GM04504 (cell line): ENCODE measurements at regions not wholly inside any gene's neighbourhood (a gene's known extent, or its start where the extent isn't known, plus 50 kb on each side); places are given as distances from the start of the nearest gene placed in this dataset.
"Not testable (repeated sequence)": the region's sequence is repeated elsewhere in the genome, so short reads cannot be mapped to it uniquely, and the experiment has no call there.

Experiments
- DNase-seq: peaks from one replicate; pipeline ENCODE4 v3.0.0-alpha.2; 2012; ENCODE audit warnings: low read depth

DNA sequence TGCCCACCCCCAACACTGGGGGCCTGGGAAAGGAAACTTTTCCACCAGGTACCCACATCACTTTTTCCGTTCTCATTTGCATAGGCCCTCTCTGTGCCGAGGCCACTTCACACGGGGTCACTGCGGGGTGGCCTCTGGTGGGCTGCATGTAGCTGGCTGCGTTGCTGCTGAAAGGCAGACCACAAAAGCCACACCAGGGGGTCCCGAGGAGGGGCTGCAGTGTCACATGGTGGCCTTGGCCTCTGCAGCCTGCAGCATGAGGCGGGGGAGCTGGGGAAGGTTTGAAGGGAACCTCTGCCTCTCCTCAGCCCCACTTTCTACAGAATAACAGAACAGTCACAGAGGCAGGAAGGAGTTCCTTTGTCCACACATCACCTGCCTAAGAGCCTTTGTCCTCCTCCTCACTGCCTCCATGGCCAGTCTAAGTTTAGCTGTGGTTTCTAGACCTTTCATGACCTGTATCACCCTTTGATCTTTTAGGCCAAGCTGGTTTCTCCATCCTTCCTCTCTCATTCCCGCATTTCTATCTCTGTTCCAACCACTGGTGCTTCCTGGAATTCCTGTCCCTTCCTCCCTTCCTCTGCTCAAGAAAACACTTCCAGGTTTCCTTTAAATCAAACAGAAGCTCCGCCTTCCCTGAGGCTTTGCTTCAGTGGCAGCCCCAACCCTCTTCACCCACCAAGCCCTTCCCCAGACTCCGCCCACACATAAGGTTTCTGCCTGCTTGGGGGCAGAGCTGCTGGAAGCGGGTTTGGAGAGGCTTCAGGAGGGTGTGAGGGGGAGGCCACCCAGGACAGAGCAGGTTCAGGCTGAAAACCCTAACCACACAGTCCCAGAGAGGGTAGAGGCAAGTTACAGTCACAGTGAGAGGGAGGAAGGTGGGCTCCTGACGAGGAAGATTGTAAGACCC is 150.7 kb upstream of the TLE3 start:
- no peak for DNase-seq

DNA sequence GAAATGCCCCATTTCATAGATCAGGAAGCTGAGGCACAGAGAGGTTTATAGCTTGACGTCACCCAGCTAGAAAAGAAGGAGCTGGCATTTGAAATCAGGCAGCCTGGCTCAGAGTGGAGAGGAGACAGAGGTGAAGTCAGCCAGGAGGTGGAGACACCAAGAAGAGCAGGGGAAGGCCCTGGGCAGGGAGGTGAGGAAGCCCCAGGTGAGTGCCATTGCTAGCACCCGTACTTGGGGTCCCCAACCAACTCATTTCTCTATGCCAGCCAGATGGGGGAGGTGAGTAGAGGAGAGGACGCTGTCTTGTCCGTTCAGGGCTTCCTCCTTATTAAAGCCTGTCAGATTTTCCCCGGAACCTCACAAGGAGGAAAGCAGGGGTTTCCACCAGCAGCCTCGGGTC is 149.6 kb upstream of the TLE3 start:
- DNase-seq, result no peak

DNA sequence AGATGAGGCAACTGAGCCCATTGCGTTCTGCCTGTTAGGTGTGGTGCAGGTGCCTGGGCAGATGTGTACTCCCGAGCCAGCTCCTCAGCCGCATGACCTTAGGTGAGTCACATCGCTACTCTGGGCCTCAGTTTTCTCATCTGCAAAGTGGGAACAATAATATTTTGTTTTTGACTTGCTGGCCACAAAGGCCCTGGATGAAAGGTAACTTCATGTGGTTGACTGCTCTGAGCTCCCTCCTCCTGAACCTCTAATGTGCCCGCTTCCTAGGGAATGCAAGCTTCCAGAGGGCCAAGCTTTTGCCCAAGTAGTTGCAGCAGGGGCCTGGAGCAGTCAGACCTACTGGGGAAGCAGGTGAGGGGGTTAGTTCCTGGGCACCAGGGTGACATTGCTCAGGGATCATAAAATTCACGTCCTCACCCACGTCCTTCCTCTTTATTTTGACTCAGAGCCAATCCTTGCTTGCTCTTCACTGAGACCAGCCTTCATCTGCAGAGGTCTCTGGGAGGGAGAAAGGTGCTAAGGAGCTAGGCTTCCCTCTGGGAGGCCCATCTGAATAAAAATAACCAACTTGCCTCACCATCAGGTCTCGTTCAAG is 149.0 kb upstream of the TLE3 start:
- DNase-seq, result no peak

DNA sequence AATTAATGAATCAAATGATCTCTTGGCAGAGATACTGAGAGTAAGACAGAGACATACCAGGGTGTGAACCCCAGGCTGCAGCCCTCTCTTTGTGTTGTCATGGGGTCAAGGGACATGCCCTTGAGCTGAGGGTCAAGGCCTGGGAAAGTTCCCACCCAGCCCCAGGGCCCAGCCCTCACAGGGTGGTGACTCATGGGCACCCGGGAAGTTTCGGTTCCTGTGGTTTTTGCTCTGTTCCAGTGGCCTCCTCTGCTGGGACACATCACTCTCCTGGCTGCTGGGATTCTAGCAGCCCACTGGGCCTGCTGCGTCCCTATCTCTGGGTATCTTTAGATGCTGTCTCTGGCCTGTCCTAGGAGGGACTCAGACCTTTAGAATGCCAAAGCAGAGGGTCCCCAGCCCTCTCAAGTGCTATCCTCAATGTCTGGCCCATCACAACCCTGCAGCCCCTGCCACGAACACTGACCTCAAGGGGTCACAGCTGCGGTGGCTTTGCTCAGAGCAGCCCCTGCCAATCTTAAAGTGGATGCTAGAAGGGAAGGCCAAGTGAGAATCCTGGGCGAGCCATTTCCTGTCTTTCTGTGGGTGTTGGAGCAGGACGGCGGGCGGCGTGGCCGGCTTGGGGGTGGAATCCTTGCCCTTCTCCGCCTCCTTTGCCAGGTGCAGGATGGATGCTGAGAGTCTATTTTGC is 148.4 kb upstream of the TLE3 start:
- no peak for DNase-seq

DNA sequence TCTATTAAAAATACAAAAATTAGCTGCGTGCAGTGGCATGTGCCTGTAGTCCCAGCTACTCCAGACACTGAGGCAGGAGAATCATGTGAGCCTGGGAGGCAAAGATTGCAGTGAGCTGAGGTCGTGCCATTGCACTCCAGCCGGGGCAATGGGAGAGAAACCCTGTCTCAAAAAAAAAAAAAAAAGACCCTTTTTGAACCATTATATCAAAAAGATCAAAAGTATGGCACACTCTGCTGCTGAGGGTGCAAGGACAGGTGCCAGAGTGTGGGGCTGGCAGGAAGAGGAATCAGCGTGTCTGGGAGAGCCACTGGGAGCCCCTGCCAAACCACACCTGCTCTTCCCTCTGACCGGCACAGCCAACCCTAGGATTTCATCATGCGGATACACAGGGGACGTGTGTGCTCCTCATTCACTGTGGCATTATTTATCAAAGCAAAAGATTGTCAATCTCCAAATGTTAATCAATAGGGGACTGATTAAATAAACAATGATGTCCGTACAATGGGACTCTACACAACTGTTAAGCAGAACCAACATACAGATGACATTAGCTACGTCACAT is 147.3 kb upstream of the TLE3 start:
- DNase-seq, result no peak

DNA sequence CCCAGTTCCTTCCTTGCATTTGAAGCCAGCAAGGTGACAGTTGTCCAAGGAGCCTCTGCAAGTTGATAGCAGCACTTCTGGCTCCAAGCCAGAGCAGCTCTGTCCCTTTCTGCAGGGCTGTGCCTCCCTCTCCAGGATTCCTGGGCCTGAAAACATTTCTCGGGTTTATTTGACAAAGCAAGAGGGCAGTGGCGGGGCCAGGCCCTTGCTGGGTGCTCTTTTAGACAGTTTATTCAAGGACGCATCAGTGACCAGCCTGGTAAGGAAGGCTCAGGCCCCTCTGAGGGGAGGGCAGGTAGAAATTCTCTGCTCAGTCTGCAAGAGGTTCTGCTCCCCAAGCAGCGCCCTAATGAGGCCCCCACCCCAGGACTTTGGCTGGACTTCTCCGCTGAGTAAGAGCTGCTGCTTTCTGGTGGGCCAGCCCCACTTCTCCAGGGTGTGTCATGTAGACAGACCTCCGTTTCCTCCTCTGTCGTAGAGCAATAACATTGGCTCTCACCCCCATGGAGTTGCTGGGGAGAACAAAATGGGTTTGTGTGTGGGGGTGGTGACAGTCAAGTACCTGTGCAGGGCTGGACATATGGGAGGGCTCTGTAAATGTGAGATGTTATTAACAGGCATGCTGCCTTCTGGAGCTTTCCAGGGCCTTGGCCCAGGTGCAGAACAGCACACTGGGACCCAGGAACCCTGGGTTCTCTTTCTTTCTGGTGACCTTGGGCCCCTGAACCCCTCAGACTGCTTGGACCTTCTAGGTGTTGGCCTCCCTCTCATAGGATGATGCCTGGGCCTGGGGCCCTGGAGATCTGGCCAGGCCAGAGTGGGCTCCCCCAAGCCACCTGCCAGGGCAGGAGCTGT is 146.2 kb upstream of the TLE3 start:
- no peak for DNase-seq

DNA sequence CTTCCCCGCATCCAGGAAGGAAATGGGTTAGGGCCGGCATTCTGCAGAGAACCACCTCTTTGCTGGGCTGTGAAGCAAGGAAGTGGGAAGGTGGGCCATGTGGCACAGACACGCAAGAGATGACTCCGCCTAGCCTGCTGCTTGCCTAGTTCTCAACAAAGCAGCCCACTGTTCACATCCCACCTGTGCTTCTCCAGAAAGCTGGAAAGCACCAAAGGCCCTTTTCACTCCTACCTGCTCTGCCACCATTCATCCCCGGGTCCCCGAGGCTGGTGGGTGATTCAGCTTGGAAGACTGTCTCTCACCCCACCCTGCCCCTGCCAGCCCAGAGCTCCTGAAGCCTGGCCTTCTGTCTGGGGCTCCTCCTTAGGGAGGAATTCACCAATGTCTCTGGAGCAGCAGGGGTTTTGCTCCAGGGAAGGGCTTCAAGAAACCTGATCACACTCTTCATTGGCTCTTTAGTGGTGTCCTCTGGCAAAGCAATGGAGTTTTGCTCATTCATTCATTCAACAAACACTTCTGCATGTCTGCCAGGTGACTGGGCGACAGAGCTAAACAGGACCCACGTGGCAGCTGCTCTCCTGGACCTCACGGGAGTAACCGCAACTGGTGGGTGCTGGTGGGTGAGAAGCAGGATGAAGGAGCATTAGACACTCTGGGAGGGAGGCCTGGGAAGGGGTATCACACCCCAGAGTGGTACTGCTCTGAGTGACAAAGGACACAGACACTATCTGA is 145.4 kb upstream of the TLE3 start:
- DNase-seq, result no peak

DNA sequence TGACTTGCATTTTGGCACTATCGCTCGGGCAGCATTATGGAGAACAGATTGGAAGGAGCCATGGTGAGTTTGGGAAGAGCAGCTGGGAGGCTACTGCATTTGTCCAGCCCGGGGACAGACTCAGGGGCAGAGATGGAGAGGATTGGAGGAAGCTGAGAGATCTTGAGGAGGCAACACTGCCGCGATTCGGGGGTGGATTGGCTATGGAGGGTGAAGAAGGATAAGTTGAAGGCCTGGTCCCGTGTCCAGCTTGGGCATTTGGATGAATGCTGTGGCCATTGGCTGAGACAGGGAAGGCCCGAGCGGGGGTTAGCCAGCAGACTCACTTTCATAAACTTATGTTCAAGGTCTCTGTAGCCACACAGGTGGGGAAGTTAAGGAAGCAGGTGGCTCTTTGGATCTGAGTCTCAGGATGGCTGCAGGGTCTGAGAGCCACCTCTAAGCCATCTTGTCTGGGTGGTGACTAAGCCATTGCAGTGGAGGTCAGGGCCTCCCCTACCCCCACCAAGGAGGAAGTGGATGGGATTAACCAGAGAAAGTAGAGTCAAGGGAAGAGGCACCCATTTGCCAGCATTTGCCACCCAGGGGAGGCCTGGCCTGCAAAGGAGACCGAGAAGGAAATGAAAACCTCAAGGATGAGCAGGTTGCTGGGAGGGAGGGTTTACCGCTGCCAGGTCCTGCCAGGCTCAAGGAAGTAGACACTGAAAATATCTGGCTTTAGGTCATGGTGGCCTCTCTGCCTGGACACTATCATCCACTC is 144.0 kb upstream of the TLE3 start:
- DNase-seq, result no peak

DNA sequence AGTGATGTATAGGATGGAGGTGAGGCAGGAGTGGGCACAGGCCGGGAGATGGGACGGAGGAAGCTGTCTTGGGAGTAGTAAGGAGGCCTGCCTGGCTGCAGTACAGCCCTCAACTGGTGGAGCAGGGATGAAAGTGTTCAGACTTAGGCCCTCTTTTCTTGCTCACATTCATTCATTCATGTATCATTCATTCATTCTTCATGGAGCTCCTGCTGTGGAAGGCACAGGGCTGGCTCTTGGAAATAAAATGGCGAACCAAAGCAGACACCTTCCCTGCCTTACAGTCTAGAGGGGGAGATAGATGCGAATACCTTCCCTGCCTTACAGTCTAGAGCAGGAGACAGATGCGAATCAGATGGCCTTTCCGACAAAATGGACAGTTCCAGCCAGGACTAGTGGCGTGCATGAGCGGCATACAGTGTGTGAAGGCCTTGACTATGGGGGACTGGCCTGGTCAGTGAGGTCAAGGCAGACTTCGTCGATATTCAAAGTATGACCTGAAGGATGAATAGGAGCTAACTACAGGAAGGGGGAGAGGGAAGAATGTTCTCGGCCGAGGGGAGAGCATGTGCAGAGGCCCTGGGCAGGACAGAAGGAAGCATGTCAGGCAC is 143.2 kb upstream of the TLE3 start:
- DNase-seq, result no peak

DNA sequence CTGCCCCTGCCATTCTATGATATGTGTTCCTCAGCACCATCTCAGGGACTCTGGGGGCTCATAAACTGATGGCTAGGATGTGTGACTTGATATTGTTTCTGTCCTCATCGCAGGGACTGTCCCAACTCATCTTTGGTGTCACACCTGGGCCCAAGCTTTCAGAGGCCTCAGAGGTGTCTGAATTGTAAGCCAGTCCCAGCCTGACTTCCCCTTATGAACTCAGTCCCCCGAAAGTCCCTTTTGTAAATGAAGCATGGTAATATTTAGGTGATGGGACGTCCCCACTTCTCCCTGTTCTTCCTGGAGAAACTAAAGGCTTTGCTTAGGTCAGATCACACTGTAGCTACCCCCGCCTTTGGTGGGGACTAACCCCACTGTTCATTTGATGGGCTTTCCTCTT is 142.4 kb upstream of the TLE3 start:
- DNase-seq, result no peak

DNA sequence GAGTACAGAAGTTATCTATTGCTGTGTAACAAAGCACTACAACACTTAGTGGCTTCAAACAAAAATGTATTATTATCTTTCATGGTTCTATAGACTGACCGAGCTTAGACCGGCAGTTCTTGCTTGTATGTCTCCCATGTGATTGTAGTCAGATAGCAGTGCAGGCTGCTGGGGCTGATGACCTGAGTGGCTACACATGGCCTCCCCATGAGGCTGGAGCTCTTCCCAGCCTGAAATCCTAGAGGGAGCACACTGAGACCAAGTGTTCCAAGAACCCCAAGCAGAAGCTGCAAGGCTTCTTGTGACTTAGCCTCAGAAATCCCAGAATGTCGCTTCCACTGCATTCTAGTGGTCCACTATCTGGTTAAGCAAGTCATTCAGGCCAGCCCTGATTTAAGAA is 141.2 kb upstream of the TLE3 start:
- no peak for DNase-seq

DNA sequence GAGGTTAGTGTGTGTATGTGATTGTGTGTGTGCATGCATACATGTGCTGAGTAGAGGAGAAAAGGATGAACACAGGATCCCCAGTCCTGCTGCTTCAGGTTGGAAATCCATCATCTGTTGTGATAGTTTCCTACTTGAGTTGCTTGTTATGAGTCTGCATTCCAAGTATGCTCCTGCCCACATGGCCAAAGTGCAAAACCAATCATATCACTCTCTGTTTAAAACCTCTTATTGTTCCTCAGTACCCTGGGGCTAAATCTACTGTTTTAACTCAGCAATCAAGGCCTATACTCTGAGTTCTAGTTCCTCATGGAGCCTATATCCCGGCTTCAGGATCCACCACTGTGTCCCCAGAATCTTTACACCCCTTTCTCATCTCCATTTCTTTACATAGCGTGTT is 139.9 kb upstream of the TLE3 start:
- no peak for DNase-seq

DNA sequence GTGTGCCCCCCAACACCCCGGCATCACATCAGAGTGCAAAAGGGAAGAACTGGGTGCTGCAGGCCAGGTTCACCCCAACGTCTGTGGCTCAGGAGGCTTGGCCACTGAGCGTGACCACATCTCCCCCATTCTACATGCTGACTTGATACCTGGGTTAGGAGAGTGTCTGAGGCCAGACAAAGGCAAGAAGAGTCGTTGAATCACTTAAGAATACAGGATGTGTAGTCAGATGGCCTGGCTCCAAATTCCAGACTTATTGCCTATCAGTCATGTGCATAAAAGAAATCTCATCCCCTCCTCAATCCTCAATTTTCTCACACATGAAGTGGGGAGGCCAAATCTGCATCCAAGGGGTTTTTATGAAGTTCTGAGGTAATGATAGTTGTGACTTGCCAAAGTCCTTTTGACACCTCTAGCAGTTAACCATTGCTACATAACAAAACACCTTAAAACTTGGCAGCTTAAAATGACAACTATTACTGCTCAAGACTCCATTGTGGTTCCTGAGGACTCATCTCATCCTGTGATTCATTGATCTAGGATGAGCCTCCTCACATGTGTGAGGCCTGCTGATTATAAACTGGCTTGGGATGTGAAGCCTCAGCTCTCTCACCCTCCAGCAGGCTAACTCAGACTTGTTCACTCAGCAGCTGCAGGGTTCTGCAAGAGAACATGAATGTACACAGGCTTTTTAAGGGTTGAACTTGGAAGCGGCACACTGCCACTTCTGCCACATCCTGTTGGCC is 138.8 kb upstream of the TLE3 start:
- peak; percentile 80 for DNase-seq

DNA sequence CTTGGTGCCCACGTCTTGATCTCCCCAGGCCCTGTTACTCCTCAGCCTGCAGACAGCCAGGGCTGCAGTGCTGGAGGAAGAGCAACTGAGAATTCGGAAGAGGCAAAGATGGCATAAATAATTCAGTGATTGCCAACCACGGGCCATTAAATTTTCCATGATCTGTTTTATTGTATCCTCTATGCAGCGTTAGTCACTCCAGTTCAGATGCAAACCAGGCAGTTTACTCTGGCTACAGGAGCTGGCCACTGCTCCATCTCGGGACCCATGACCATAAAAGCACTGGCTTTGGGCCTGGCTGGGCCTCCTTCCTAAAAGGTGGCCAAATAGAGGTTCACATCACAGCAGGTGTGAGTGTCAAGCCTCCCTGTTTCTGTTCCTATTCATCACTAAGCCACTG is 137.6 kb upstream of the TLE3 start:
- DNase-seq, result no peak

DNA sequence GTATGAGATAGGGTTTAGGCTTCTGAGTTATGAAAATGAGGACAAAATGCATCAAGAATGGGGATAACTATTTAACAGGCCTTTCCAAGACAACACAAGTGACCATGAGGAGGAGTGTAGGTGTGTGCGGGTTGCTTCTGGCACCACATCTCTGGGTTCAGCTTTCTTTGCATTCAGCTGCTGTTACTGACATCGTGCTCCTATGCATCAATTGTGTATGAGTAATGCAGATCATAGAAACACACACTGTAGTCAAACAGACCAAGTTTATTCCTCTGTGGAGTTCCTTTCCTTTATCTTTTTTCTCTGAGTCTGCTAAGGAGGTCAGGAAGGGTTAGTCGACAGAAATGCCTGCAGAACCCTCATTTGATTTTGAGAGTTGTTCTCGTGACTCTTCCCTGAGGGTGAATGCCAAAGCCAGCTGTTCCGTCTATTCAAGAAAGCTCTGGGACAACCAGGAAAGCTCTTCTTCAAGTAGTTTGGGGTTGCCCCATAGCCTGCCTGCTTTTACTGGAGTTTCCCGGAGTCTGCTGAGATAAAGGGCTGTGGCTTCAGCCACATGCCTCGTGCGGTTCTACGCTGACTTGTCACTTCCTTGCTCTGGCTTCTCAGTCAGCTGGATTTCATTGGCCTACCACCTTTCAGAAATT is 136.7 kb upstream of the TLE3 start:
- peak; percentile 82 for DNase-seq

DNA sequence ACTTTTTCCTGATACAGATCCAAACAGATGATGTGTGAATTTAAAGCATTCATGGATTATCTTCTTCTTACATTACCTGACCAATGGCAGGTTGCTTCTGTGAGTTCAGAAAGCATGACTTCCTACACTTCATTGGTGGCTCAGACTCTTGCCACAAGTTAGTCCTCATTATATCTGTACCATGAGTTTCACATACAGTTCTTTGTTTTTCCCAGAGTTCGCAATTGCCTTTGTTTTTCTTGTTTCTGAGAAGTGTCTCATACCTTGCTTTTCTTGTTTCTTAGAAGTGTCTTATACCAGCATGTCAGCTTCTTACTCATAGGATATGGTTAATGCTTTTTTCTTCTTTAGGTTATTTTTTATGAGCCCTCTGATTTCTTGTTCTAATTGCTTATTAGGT is 133.8 kb upstream of the TLE3 start:
- DNase-seq, result no peak

DNA sequence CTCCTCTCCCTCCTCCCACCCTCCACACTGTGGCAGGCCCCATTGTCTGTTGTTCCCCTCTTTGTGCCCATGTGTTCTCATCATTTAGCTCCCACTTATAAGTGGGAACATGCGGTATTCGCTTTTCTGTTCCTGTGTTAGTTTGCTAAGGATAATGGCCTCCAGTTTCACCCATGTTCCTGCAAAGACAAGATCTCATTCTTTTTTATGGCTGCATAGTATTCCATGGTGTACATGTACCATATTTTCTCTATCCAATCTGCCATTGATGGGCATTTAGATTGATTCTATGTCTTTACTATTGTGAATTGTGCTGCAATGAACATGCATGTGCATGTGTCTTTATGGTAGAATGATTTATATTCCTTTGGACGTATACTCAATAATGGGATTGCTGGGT is 130.2 kb upstream of the TLE3 start:
- DNase-seq, result not testable (repeated sequence)

DNA sequence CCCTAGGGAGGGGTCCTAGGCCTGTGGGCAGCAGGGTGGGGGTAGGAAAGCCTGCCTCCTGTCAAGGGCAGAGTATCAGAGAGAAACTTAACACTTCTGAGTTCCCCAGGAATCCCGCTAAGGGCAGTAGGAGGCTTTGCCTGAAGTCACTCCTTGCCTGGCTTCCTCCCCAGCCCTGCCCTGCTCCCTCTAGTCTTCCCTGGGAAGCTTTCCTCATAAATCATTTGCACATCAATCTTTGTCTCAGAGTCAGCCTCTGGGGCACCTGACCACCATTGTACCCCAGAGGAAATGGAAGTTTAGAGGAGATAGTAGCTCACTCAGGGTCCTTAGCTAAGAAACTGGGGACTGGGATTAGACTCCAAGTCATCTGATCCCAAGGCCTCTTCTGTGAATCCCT is 129.4 kb upstream of the TLE3 start:
- DNase-seq, result no peak
